Astrocyte (in vitro differentiated cells and primary cell): ENCODE measurements at regions not wholly inside any gene's neighbourhood (a gene's known extent, or its start where the extent isn't known, plus 50 kb on each side); places are given as distances from the start of the nearest gene placed in this dataset.
A peak's percentile ranks its signal among the peaks of the same experiment; 100 is the strongest.

Source experiments
- DNase-seq: peaks from one replicate; pipeline ENCODE4 v3.0.0-alpha.2; 2010; ENCODE audit warnings: low read depth
- FAIRE-seq: peaks from 2 replicates; lab custom pipeline; 2011; peaks lifted over from hg19 to GRCh38; lab: Jason Lieb, UNC
- H2AFZ ChIP-seq: 2 replicates; pipeline ENCODE4 v1.6.0; 2012; ENCODE audit warnings: low read depth, low read length, inconsistent platforms
- H3K27ac ChIP-seq: 2 replicates; pipeline ENCODE4 v1.5.1; 2011; ENCODE audit warnings: low read depth, low read length, inconsistent platforms
- H3K27me3 ChIP-seq: 2 replicates; pipeline ENCODE4 v1.6.0; 2011; ENCODE audit warnings: low read length, inconsistent platforms; ENCODE audit not compliant: insufficient read depth
- H3K36me3 ChIP-seq: 2 replicates; pipeline ENCODE4 v1.5.1; 2011; ENCODE audit warnings: low read length, inconsistent platforms; ENCODE audit not compliant: insufficient read depth
- H3K4me1 ChIP-seq: 2 replicates; pipeline ENCODE4 v1.5.1; 2011; ENCODE audit warnings: low read length, inconsistent platforms; ENCODE audit not compliant: insufficient read depth
- H3K4me2 ChIP-seq: 2 replicates; pipeline ENCODE4 v1.6.0; 2012; ENCODE audit warnings: low read length, inconsistent platforms
- H3K4me3 ChIP-seq: 2 replicates; pipeline ENCODE4 v1.5.1; 2011; ENCODE audit warnings: low read depth, mild to moderate bottlenecking, low read length, inconsistent platforms; ENCODE audit not compliant: insufficient read depth
- H3K79me2 ChIP-seq: 2 replicates; pipeline ENCODE4 v1.6.0; 2012; ENCODE audit warnings: mild to moderate bottlenecking, low read length, inconsistent platforms; ENCODE audit not compliant: insufficient read depth
- H3K9ac ChIP-seq: 2 replicates; pipeline ENCODE4 v1.6.0; 2012; ENCODE audit warnings: mild to moderate bottlenecking, low read length, inconsistent platforms
- H3K9me3 ChIP-seq: 2 replicates; pipeline ENCODE4 v1.5.1; 2012; ENCODE audit warnings: low read depth, mild to moderate bottlenecking, low read length, inconsistent platforms; ENCODE audit not compliant: insufficient read depth
- H4K20me1 ChIP-seq: 2 replicates; pipeline ENCODE4 v1.6.0; 2012; ENCODE audit warnings: low read length, inconsistent platforms; ENCODE audit not compliant: insufficient read depth
- H3K27ac Mint-ChIP-seq: one replicate; pipeline ENCODE4 v1.8.0; 2021; ENCODE audit warnings: mild to moderate bottlenecking, mixed read lengths; ENCODE audit not compliant: unreplicated experiment
- H3K27me3 Mint-ChIP-seq: one replicate; pipeline ENCODE4 v1.8.0; 2021; ENCODE audit warnings: low read depth, mixed read lengths; ENCODE audit not compliant: unreplicated experiment
- H3K36me3 Mint-ChIP-seq: one replicate; pipeline ENCODE4 v1.8.0; 2021; ENCODE audit warnings: low read depth, mixed read lengths; ENCODE audit not compliant: unreplicated experiment
- H3K4me1 Mint-ChIP-seq: one replicate; pipeline ENCODE4 v1.8.0; 2021; ENCODE audit warnings: low read depth, mixed read lengths; ENCODE audit not compliant: unreplicated experiment
- H3K4me3 Mint-ChIP-seq: one replicate; pipeline ENCODE4 v1.8.0; 2021; ENCODE audit warnings: mild to moderate bottlenecking, moderate library complexity, mixed read lengths; ENCODE audit not compliant: unreplicated experiment
- H3K9me3 Mint-ChIP-seq: one replicate; pipeline ENCODE4 v1.8.0; 2021; ENCODE audit warnings: mild to moderate bottlenecking, mixed read lengths; ENCODE audit not compliant: unreplicated experiment
- CTCF ChIP-seq: IDR thresholded peaks from 2 replicates; pipeline ENCODE4 v1.5.1; 2011; ENCODE audit warnings: low read depth, mild to moderate bottlenecking, inconsistent platforms, low read length, moderate library complexity; ENCODE audit not compliant: insufficient read depth
- EZH2 ChIP-seq: IDR thresholded peaks from 2 replicates; pipeline ENCODE4 v1.6.1; 2012; ENCODE audit warnings: mild to moderate bottlenecking, low read length, inconsistent platforms; ENCODE audit not compliant: insufficient read depth

- no peak overlapping the region for H2AFZ ChIP-seq
- Mint-ChIP-seq H3K36me3 (no peaks in the 10 kb centered on the region), H3K4me1 (peaks cover 30% of the 10 kb centered on the region), H3K9me3 (no peaks in the 10 kb centered on the region), H3K27me3 (no peaks in the 10 kb centered on the region), H3K27ac (peak overlapping the region; percentile 93), H3K4me3 (no peak overlapping the region)
- H3K27ac ChIP-seq = peak overlapping the region; percentile 58
- no peaks in the 10 kb centered on the region for H3K79me2 ChIP-seq
- no peaks in the 10 kb centered on the region for H3K36me3 ChIP-seq
- H3K9ac ChIP-seq = no peak overlapping the region
- H3K4me1 ChIP-seq = peaks cover 12% of the 10 kb centered on the region
- no peak for TF ChIP-seq EZH2
- no peak for TF ChIP-seq CTCF
- FAIRE-seq = no peak
- H3K4me2 ChIP-seq = no peak overlapping the region
- H3K4me3 ChIP-seq = no peak overlapping the region
- peak; percentile 60 for DNase-seq
- H3K9me3 ChIP-seq = no peaks in the 10 kb centered on the region
- no peaks in the 10 kb centered on the region for H3K27me3 ChIP-seq
- no peaks in the 10 kb centered on the region for H4K20me1 ChIP-seq
Measured at GRCh38 chrX:123083924-123084323, 100.2 kb upstream of the GRIA3 start.

- Mint-ChIP-seq H3K27ac (peak overlapping the region; percentile 97), H3K4me3 (peak overlapping the region; percentile 10), H3K9me3 (no peaks in the 10 kb centered on the region), H3K4me1 (peaks cover 30% of the 10 kb centered on the region), H3K36me3 (no peaks in the 10 kb centered on the region), H3K27me3 (no peaks in the 10 kb centered on the region)
- no peaks in the 10 kb centered on the region for H3K79me2 ChIP-seq
- H3K4me1 ChIP-seq = peaks cover 12% of the 10 kb centered on the region
- H3K4me3 ChIP-seq = no peak overlapping the region
- no peak overlapping the region for H2AFZ ChIP-seq
- no peaks in the 10 kb centered on the region for H3K27me3 ChIP-seq
- peak overlapping the region; percentile 62 for H3K27ac ChIP-seq
- TF ChIP-seq EZH2 = no peak
- no peak for TF ChIP-seq CTCF
- no peaks in the 10 kb centered on the region for H4K20me1 ChIP-seq
- H3K36me3 ChIP-seq = no peaks in the 10 kb centered on the region
- peak overlapping the region; percentile 8 for H3K4me2 ChIP-seq
- H3K9ac ChIP-seq = peak overlapping the region; percentile 48
- H3K9me3 ChIP-seq = no peaks in the 10 kb centered on the region
- FAIRE-seq (peak; percentile 99), DNase-seq (peak; percentile 88)
Measured at GRCh38 chrX:123084797-123085196, 99.3 kb upstream of the GRIA3 start.

- Mint-ChIP-seq H3K4me3 (no peak overlapping the region), H3K27me3 (no peaks in the 10 kb centered on the region), H3K36me3 (no peaks in the 10 kb centered on the region), H3K9me3 (no peaks in the 10 kb centered on the region), H3K27ac (peak overlapping the region; percentile 97), H3K4me1 (peaks cover 30% of the 10 kb centered on the region)
- Histone ChIP-seq H3K9ac (peak overlapping the region; percentile 48), H3K4me3 (no peak overlapping the region), H3K27me3 (no peaks in the 10 kb centered on the region), H3K27ac (peak overlapping the region; percentile 62), H3K36me3 (no peaks in the 10 kb centered on the region), H3K9me3 (no peaks in the 10 kb centered on the region), H3K4me2 (peak overlapping the region; percentile 8), H2AFZ (no peak overlapping the region), H3K79me2 (no peaks in the 10 kb centered on the region), H3K4me1 (peaks cover 12% of the 10 kb centered on the region), H4K20me1 (no peaks in the 10 kb centered on the region)
- DNase-seq (peak; percentile 19), FAIRE-seq (peak; percentile 93)
- no peak for TF ChIP-seq CTCF
- no peak for TF ChIP-seq EZH2
Measured at GRCh38 chrX:123085311-123085940, 98.7 kb upstream of the GRIA3 start.
